Superior temporal gyrus (tissue), 1 donor: ENCODE measurements at regions not wholly inside any gene's neighbourhood (a gene's known extent, or its start where the extent isn't known, plus 50 kb on each side); places are given as distances from the start of the nearest gene placed in this dataset.
A peak's percentile ranks its signal among the peaks of the same experiment; 100 is the strongest.

Source experiments
- DNase-seq: peaks from one replicate; pipeline ENCODE4 v3.0.0-alpha.2; 2016; ENCODE audit errors: extremely low spot score

DNA sequence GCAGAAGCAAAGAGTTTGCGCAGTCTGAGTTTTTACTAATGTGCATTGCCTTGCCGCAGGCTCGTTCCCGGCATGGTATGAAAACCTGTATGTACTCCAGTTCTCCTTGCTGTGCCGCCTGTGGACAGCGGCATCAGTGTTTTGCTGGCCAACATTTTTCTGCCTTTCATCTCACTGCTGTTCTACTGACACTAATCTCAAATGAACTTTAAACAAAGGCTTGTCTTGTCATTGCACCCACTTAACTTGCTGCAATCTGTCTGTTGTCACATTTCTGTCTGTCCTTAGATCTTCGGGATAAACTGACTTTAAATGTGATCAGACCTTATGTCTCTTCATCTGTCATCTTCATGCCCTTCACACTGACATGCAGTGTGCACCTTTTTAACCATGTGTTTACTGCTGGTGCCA, 71.7 kb upstream of the ZNRF2 start:
- peak; percentile 48 for DNase-seq

DNA sequence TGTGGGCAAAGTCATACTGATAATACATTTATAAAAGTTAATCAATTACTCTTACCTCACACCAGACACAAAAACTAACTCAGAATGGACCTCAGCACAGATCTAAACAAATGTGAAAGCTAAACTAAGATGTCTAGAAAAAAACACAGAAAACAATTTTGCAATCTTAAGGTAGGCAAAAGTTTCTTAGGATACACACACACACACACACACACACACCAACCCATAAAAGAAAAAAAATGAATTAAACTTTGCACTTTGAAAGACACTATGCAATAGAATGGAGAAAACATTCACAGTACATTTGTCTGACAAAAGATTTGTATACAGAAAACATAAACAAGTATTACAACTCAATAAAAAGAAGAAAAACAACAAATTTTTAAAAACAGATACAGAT, 70.8 kb upstream of the ZNRF2 start:
- DNase-seq: no peak

- DNase-seq: no peak
Measured at GRCh38 chr7:30214651-30215137, 69.7 kb upstream of the ZNRF2 start.

DNA sequence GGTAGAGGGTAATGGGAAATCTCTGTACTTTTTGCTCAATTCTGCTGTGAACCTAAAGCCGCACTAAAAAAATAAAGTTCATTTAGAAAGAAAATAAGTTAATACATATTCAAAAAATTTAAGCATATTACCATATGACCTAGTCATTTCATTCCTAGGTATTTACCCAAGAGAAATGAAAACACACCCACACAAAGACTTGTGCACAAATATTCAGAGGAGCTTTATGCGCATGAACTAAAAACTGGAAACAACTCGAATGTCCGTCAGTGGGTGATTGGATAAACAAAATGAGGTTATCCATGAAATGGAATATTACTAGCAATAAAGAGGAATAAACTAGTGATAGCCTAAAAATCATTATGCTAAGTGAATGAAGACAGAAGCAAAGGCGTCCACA, 62.6 kb upstream of the ZNRF2 start:
- no peak for DNase-seq

DNA sequence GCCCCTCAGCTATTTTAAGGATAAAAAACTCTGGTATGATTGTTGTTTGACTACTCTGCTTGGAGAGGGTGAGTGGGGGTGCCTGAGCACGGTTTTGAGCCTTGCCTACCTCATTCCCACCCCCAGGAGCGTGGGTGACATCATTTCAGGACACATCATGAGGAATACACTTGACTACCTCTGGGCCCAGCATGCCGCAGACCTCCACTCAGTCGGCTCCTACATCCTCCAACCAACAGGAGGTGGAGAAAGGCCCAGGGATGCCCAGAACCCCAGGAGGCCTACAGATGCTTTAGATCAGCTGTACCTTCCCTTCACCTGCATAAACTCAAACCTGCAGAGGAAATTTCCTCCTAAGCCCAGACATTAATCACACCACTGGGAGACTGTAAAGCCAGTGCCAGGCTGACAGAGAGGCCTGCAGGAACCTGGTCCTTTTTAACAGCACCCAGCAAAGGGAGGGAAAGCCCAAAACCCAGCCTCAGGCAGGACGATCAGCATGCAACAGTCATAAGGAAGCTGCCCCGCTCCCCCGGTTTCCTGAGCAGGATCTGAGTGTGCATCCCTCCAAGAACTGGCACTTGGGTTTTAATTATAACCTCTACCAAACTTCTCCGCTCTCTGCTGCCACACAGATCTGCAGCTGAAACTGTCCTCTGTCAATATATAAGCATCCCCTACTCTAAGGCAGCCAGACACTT, 61.7 kb upstream of the ZNRF2 start:
- DNase-seq: no peak

DNA sequence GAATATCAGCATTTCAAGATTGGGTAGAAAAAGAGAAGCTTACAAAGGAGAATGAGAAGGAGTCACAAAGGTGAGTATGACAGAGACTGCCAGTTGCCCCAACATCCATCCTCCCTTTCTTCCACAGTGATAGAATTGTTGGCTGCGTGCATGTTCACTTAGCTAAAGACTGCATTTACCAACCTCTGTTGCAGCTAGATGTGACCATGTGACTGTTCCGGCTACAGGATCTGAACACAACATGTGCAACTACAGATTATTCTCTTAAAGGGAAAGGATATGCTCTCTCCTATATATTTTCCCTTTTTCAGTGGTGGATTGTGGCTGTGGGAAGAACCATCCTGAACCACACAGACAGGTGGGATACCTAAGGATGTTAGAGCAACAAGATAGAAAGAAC, 60.5 kb upstream of the ZNRF2 start:
- DNase-seq: no peak

GRCh38 chr7:30224511-30225062, 59.8 kb upstream of the ZNRF2 start:
- no peak for DNase-seq

DNA sequence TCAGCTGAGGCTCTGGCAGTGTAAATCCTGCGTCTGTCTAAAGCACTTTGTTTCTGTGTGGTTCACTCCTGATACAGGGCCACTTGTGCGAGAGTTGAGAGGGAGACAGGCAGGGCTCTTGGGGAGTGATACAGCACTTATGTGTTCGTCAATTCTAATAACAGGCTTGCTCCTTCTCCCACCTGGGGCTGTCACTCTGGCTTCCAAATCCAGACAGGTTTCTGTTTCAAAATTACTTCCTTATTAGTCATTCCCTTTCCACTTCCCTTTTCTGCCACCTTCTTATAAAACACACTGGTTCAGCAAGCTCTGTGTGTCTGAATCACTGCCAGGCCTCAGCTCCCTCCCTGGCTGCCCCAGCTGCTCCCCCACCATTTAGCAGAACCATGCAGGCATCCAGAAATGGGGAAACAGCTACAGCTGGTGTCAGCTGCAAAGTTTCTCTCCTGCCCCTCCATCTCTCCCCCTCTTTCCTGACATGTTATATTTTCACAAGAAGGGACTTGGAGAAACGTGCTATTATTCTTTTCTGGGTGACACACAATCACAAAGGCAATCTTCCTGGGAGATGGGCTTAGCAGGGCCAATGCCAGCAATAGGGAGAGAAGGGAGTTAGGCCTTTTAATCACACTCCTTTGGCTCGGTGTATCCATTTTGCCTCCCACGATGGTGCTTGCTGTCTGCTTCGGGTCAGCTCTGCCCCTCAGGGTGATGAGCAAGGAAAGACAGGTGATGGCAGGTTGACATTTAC, 58.4 kb upstream of the ZNRF2 start:
- DNase-seq: peak; percentile 76

- no peak for DNase-seq
Measured at GRCh38 chr7:30226614-30227268, 57.7 kb upstream of the ZNRF2 start.

DNA sequence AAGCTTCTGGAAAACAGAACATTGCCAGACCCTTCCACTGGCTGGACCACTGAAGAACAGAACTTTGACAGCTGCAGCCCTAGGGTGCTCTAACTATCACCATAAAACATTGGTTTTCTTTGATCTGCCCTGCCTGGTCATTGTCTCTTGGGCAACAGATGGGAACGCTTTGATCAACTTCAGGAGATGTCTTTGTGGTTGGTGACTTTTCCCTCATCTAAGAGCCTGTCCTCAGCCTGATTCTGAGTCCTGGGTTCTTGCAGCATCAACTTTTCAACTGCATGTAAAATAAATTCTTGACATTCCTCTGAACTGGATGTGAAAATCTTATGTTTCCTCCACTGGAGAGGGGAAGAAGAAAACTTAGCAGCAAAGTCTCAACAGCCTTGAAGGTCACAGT, 53.1 kb upstream of the ZNRF2 start:
- DNase-seq: no peak

DNA sequence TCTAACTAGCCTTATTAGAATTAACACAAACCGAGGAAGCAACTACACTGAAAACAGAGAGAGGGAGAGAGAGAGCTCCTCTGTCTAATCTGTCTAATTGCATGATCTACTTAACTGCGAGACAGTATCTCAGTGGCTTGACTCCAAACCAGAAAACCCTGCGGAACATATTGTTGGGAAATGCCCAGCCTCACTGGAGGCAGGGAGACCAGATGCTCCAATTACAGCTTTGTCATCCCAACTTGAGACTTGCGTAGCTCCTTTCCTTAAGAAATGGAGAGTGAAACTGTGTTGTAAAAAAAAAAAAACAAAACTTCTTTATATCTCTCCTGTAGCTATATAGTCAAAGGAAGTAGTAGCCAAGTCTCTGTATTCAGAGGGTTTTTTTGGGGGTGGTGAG, 52.0 kb upstream of the ZNRF2 start:
- no peak for DNase-seq
